ENCODE measurements at regions not wholly inside any gene's neighbourhood (a gene's known extent, or its start where the extent isn't known, plus 50 kb on each side); places are given as distances from the start of the nearest gene placed in this dataset.

- TF ChIP-seq SUZ12 (IDR thresholded peaks at IDR 0.05; ENCODE audit: low read depth, low read length), result no peak
- TF ChIP-seq ZNF510 (CRISPR knock-in tag; IDR thresholded peaks at IDR 0.05; ENCODE audit: low read depth), result no peak
- no peak for TF ChIP-seq CTCF (CRISPR knock-in tag; IDR thresholded peaks at IDR 0.05)
- no peak for TF ChIP-seq NFYB (CRISPR knock-in tag; IDR thresholded peaks at IDR 0.05)
- no peak for TF ChIP-seq ZNF558 (CRISPR knock-in tag; IDR thresholded peaks at IDR 0.05; ENCODE audit: borderline replicate concordance)
- no peak for TF ChIP-seq BRCA1 (CRISPR knock-in tag; IDR thresholded peaks at IDR 0.05)
Observed at GRCh38 chr3:6326771-6327170, 534.1 kb upstream of the GRM7 start.
